ENCODE measurements at regions not wholly inside any gene's neighbourhood (a gene's known extent, or its start where the extent isn't known, plus 50 kb on each side); places are given as distances from the start of the nearest gene placed in this dataset.
A peak's percentile ranks its signal among the peaks of the same experiment; 100 is the strongest.

- Histone ChIP-seq H3K27me3 (ENCODE audit: control insufficient read depth, insufficient read depth, low read length) (no peaks in the 10 kb centered on the region), H3K4me3 (ENCODE audit: low read depth, low read length) (no peak overlapping the region), H3K36me3 (ENCODE audit: control insufficient read depth, insufficient read depth, low read length) (no peaks in the 10 kb centered on the region)
- TF ChIP-seq CTCF (IDR thresholded peaks at IDR 0.05; ENCODE audit: insufficient read depth, low read length, severe bottlenecking) = no peak
- FAIRE-seq (no peak), DNase-seq (ENCODE audit: low read depth) (no peak)
Measured at GRCh38 chr13:105084931-105085330, 1450.5 kb downstream of the EFNB2 start.

- no peak for FAIRE-seq
Measured at GRCh38 chr13:105083992-105084391, 1451.5 kb downstream of the EFNB2 start.

GRCh38 chr13:105074755-105075154, 1460.7 kb downstream of the EFNB2 start:
- no peak for DNase-seq (ENCODE audit: low read depth)

More at GRCh38 chr13:105083992-105084391, 1451.5 kb downstream of the EFNB2 start:
- no peak for DNase-seq (ENCODE audit: low read depth)
- Histone ChIP-seq H3K36me3 (ENCODE audit: control insufficient read depth, insufficient read depth, low read length) (no peaks in the 10 kb centered on the region), H3K4me3 (ENCODE audit: low read depth, low read length) (no peak overlapping the region), H3K27me3 (ENCODE audit: control insufficient read depth, insufficient read depth, low read length) (no peaks in the 10 kb centered on the region)
- no peak for TF ChIP-seq CTCF (IDR thresholded peaks at IDR 0.05; ENCODE audit: insufficient read depth, low read length, severe bottlenecking)

GRCh38 chr13:105073041-105073440, 1462.4 kb downstream of the EFNB2 start:
- H3K27me3 ChIP-seq (ENCODE audit: control insufficient read depth, insufficient read depth, low read length) = no peaks in the 10 kb centered on the region
- no peak overlapping the region for H3K4me3 ChIP-seq (ENCODE audit: low read depth, low read length)
- FAIRE-seq (no peak), DNase-seq (ENCODE audit: low read depth) (no peak)
- no peaks in the 10 kb centered on the region for H3K36me3 ChIP-seq (ENCODE audit: control insufficient read depth, insufficient read depth, low read length)
- TF ChIP-seq CTCF (IDR thresholded peaks at IDR 0.05; ENCODE audit: insufficient read depth, low read length, severe bottlenecking) = no peak

More at GRCh38 chr13:105074755-105075154, 1460.7 kb downstream of the EFNB2 start:
- TF ChIP-seq CTCF (IDR thresholded peaks at IDR 0.05; ENCODE audit: insufficient read depth, low read length, severe bottlenecking) = no peak
- H3K4me3 ChIP-seq (ENCODE audit: low read depth, low read length) = no peak overlapping the region
- H3K27me3 ChIP-seq (ENCODE audit: control insufficient read depth, insufficient read depth, low read length) = no peaks in the 10 kb centered on the region
- no peak for FAIRE-seq
- no peaks in the 10 kb centered on the region for H3K36me3 ChIP-seq (ENCODE audit: control insufficient read depth, insufficient read depth, low read length)

GRCh38 chr13:105070452-105070851, 1465.0 kb downstream of the EFNB2 start:
- FAIRE-seq (no peak), DNase-seq (ENCODE audit: low read depth) (peak; percentile 7)
- no peaks in the 10 kb centered on the region for H3K27me3 ChIP-seq (ENCODE audit: control insufficient read depth, insufficient read depth, low read length)
- no peak for TF ChIP-seq CTCF (IDR thresholded peaks at IDR 0.05; ENCODE audit: insufficient read depth, low read length, severe bottlenecking)
- H3K4me3 ChIP-seq (ENCODE audit: low read depth, low read length) = no peak overlapping the region
- no peaks in the 10 kb centered on the region for H3K36me3 ChIP-seq (ENCODE audit: control insufficient read depth, insufficient read depth, low read length)

- Histone ChIP-seq H3K4me3 (ENCODE audit: low read depth, low read length) (no peak overlapping the region), H3K36me3 (ENCODE audit: control insufficient read depth, insufficient read depth, low read length) (no peaks in the 10 kb centered on the region), H3K27me3 (ENCODE audit: control insufficient read depth, insufficient read depth, low read length) (no peaks in the 10 kb centered on the region)
- FAIRE-seq (no peak), DNase-seq (ENCODE audit: low read depth) (peak; percentile 22)
- TF ChIP-seq CTCF (IDR thresholded peaks at IDR 0.05; ENCODE audit: insufficient read depth, low read length, severe bottlenecking) = no peak
Measured at GRCh38 chr13:105069106-105069505, 1466.4 kb downstream of the EFNB2 start.
